Heart right ventricle (tissue), 16 donors: ENCODE measurements at regions not wholly inside any gene's neighbourhood (a gene's known extent, or its start where the extent isn't known, plus 50 kb on each side); places are given as distances from the start of the nearest gene placed in this dataset.

Experiments used
- ATAC-seq, 8 donors: fragments of 200-7000 bp; cut with Tn5 transposase; one replicate each; pipeline ENCODE4 v1.9.1; 2020; ENCODE audit warnings: mild to moderate bottlenecking in 8 of 8, moderate library complexity in 8 of 8, moderate number of reproducible peaks in 1 of 8
- DNase-seq, 2 donors: peaks; one replicate each; pipeline ENCODE4 v3.0.0-alpha.2; 2020
- H3K27ac ChIP-seq, 10 donors: fragments of 200-600 bp; sonication (generic) in 2 of 10; one replicate each; pipeline versions ENCODE4 v1.5.0 to v1.8.0; 2020 to 2022; ENCODE audit warnings: mild to moderate bottlenecking in 3 of 10
- H3K27me3 ChIP-seq, 7 donors: fragments of 200-600 bp; one replicate each; pipeline ENCODE4 v1.8.0; 2021 to 2022; ENCODE audit warnings: mild to moderate bottlenecking in 2 of 7
- H3K36me3 ChIP-seq, 9 donors: fragments of 200-600 bp; sonication (generic) in 1 of 9; one replicate each; pipeline versions ENCODE4 v1.5.0 to v1.8.0; 2020 to 2022; ENCODE audit warnings: mild to moderate bottlenecking in 2 of 9
- H3K4me1 ChIP-seq, 9 donors: fragments of 200-600 bp; sonication (generic) in 1 of 9; one replicate each; pipeline versions ENCODE4 v1.5.0 to v1.8.0; 2020 to 2022; ENCODE audit warnings: mild to moderate bottlenecking in 4 of 9
- H3K4me3 ChIP-seq, 10 donors: fragments of 200-600 bp; sonication (generic) in 2 of 10; one replicate each; pipeline versions ENCODE4 v1.5.0 to v1.8.0; 2020 to 2022; ENCODE audit warnings: mild to moderate bottlenecking in 7 of 10, moderate library complexity in 2 of 10
- H3K9me3 ChIP-seq, 11 donors: fragments of 200-600 bp in 10 of 11; sonication (generic) in 2 of 11; one replicate each; pipeline versions ENCODE4 v1.5.0 to v1.8.0; 2013 to 2022; ENCODE audit warnings: mild to moderate bottlenecking in 2 of 11, control low read depth in 1 of 11, moderate library complexity in 1 of 11
- CTCF ChIP-seq, 9 donors: fragments of 200-600 bp; sonication (generic) in 2 of 9; IDR thresholded peaks; one replicate each; pipeline versions ENCODE4 v1.5.0 to v1.8.0; 2021 to 2022; ENCODE audit warnings: antibody characterized with exemption in 9 of 9, mild to moderate bottlenecking in 5 of 9, moderate library complexity in 1 of 9
- WGBS, 2 donors: extraction: QIAGEN DNeasy Blood & Tissue Kit; methylation state at CpG; one replicate each; pipeline ENCODE4 v1.1.7; 2013; ENCODE audit warnings: inconsistent platforms in 1 of 2; 5-methylcytosine and 5-hydroxymethylcytosine counted together
- intact Hi-C, 10 donors: fragments of 100-400 bp; cut with DNase I; formaldehyde crosslinking; loops; one replicate each; pipeline versions ENCODE4 v1.11.1 to v1.14.2; 2022
- donor health status: Arrhythmogenic right ventricular cardiomyopathy.
- donor health status: ischemic (EF 13 %, LVEDD 7.1; RV severe dilation, severe dysfunction).
- donor health status: healthy with polysubstance abuse.
- donor health status: DM: no; HTN: yes; CAD: no.
- donor health status: DM: no; HTN: no; CAD: no.
- donor health status: ischemic (EF 25% LVEDD 6.9; RV normal size, moderate dysfunction).
- donor health status: ischemic (EF 25% LVEDD 5.7; RV mildly dilated, moderate dysfunction).
- donor health status: healthy.
- donor health status: DM: yes; HTN: yes; CAD: no.
- donor health status: Ischemic cardiomyopathy.
- donor health status: ischemic (EF 35%, LVEDD 5.7; RV mildly dilated, moderate dysfunction).
- donor health status: nonischemic (EF 11% LVEDD 7.7; RV severe dilation, severe dysfunction).
- donor health status: DM: yes; HTN: yes; CAD: no.
- donor health status: PGD.
- donor health status: ischemic (EF 29% LVEDD 5.4; RV normal size, mild dysfunction).
- donor health status: nonischemic (EF 23%, LVEDD 6.1; RV moderate dilation, normal function).

- H3K4me1 ChIP-seq, result no peaks in the 10 kb centered on the region
- no peak overlapping the region for H3K27ac ChIP-seq
- TF ChIP-seq CTCF (IDR thresholded peaks at IDR 0.05), result no peak
- peaks cover 0 to 33% (median 3%) of the 10 kb centered on the region in 11 donors for H3K9me3 ChIP-seq
- no peak overlapping the region for H3K4me3 ChIP-seq
- no peaks in the 10 kb centered on the region for H3K27me3 ChIP-seq
- DNase-seq, result no peak
- no peaks in the 10 kb centered on the region for H3K36me3 ChIP-seq
- intact Hi-C loops, result no loop called here
- ATAC-seq, result no peak
- 42% methylated on average over 3 of the region's 3 CpGs for WGBS, 2 donors
These were observed 259.7 kb downstream of the CDH10 start for GRCh38 chr5:24385070-24385469.

DNA sequence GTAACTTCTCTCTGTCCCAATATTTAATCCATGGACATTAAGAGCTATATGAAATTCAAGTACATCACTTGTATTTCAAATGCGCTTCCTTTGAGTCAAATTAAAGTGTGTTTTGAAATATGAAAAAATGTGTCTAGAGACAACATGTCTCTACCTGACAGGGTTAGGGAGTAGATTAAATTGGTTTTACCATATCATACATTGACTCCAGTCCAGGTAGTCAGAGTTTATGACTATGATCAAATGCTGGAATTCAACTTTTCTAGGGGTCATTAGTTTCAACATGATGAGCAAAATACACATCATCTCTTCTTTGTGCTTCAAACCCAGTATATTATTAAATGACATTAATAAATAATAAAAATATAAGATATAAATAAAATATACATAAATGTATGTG is 259.2 kb downstream of the CDH10 start:
- no peaks in the 10 kb centered on the region for H3K4me1 ChIP-seq
- intact Hi-C loops, result no loop called here
- no peak for DNase-seq
- no peaks in the 10 kb centered on the region for H3K27me3 ChIP-seq
- ATAC-seq, result no peak
- peaks cover 0 to 33% (median 3%) of the 10 kb centered on the region in 11 donors for H3K9me3 ChIP-seq
- H3K36me3 ChIP-seq, result no peaks in the 10 kb centered on the region
- H3K4me3 ChIP-seq, result no peak overlapping the region
- H3K27ac ChIP-seq, result no peak overlapping the region
- 97 to 100% methylated on average over 1 of the region's 1 CpG for WGBS, 2 donors
- TF ChIP-seq CTCF (IDR thresholded peaks at IDR 0.05), result no peak

DNA sequence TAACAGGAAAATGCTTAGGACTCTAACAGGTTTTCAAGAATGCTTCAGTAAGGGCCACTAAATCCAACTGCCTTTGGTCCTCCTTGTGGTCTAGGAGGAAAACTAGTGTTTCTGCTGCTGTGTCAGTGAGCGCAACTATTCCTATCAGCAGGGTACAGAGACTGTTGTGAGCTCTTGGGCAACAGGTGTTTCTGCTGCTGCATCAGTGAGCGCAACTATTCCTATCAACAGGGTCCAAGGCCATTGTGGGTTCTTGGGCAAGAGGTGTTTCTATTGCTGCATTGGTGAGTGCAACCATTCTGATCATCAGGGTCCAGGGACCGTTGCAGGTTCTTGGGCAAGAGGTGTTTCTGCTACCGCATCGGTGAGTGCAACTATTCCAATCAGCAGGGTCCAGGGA is 256.3 kb downstream of the CDH10 start:
- intact Hi-C loops, result no loop called here

GRCh38 chr5:24389968-24390367 is 254.8 kb downstream of the CDH10 start:
- 92 to 96% methylated on average over 4 of the region's 4 CpGs for WGBS, 2 donors
- no peaks in the 10 kb centered on the region for H3K36me3 ChIP-seq
- no peak for TF ChIP-seq CTCF (IDR thresholded peaks at IDR 0.05)
- no peaks in the 10 kb centered on the region for H3K4me1 ChIP-seq
- H3K27me3 ChIP-seq, result no peaks in the 10 kb centered on the region
- no peak overlapping the region for H3K4me3 ChIP-seq
- no peak overlapping the region for H3K27ac ChIP-seq
- ATAC-seq, result no peak
- DNase-seq, result no peak
- peaks cover 0 to 43% (median 3%) of the 10 kb centered on the region in 11 donors for H3K9me3 ChIP-seq
- intact Hi-C loops, result no loop called here

More for the DNA sequence above, 256.3 kb downstream of the CDH10 start:
- ATAC-seq (no peak), DNase-seq (no peak)
- Histone ChIP-seq H3K4me1 (no peaks in the 10 kb centered on the region), H3K27me3 (no peaks in the 10 kb centered on the region), H3K9me3 (peaks cover 0 to 43% (median 3%) of the 10 kb centered on the region in 11 donors), H3K36me3 (no peaks in the 10 kb centered on the region), H3K4me3 (no peak overlapping the region), H3K27ac (no peak overlapping the region)
- no peak for TF ChIP-seq CTCF (IDR thresholded peaks at IDR 0.05)
- WGBS, 2 donors, result 86 to 87% methylated on average over 5 of the region's 5 CpGs
